AG09319 (cell line): ENCODE measurements at regions not wholly inside any gene's neighbourhood (a gene's known extent, or its start where the extent isn't known, plus 50 kb on each side); places are given as distances from the start of the nearest gene placed in this dataset.
"Not testable (repeated sequence)": the region's sequence is repeated elsewhere in the genome, so short reads cannot be mapped to it uniquely, and the experiment has no call there.

ENCODE experiments used
- DNase-seq: peaks from one replicate; pipeline ENCODE4 v3.0.0-alpha.2; 2010; ENCODE audit warnings: low read depth; ENCODE audit errors: extremely low read depth
- CTCF ChIP-seq: IDR thresholded peaks from 2 replicates; pipeline ENCODE4 v1.5.1; 2011; ENCODE audit warnings: low read depth, mild to moderate bottlenecking, inconsistent platforms, low read length, moderate library complexity

GRCh38 chr14:89091781-89092180, 267.3 kb downstream of the TTC8 start:
- TF ChIP-seq CTCF = no peak
- DNase-seq = no peak

- TF ChIP-seq CTCF = no peak
Measured at GRCh38 chr14:89093083-89093730, 268.8 kb downstream of the TTC8 start.

GRCh38 chr14:89095036-89095435, 270.6 kb downstream of the TTC8 start:
- no peak for TF ChIP-seq CTCF
- no peak for DNase-seq

More at GRCh38 chr14:89093083-89093730, 268.8 kb downstream of the TTC8 start:
- no peak for DNase-seq

GRCh38 chr14:89096946-89097345, 272.5 kb downstream of the TTC8 start:
- TF ChIP-seq CTCF = no peak
- DNase-seq = no peak

GRCh38 chr14:89098254-89098653, 273.8 kb downstream of the TTC8 start:
- no peak for DNase-seq
- no peak for TF ChIP-seq CTCF

- DNase-seq = not testable (repeated sequence)
Measured at GRCh38 chr14:89104171-89104817, 279.8 kb downstream of the TTC8 start.

- not testable (repeated sequence) for DNase-seq
Measured at GRCh38 chr14:89104861-89105260, 280.4 kb downstream of the TTC8 start.
